DMS79 treated with DMSO at 0.1 percent for 48 hours (cell line): ENCODE measurements at regions not wholly inside any gene's neighbourhood (a gene's known extent, or its start where the extent isn't known, plus 50 kb on each side); places are given as distances from the start of the nearest gene placed in this dataset.
"Not testable (repeated sequence)": the region's sequence is repeated elsewhere in the genome, so short reads cannot be mapped to it uniquely, and the experiment has no call there.

Experiments
- DNase-seq: peaks from one replicate; lab custom pipeline; 2025; lab: John Stamatoyannopoulos, UW

DNA sequence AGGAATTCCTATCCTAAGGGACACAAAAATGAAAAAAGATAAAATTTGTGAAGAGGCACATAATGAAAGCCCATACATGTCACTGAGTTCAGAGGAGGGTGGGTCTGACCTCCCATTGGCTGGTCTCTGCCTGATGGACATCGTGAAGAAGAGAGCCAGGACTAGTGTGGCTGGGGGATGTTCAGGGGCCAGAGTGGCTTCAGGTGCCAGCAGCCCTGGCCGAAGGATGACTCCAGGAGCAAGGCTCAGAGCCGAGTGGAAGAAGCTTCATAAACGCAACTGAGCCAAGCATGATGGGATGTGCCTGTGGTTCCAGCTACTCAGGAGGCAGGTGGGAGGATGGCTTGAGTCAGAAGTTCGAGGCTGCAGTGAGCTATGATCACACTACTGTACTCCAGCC is 56.9 kb upstream of the ATP5PO start:
- DNase-seq, result no peak

GRCh38 chr21:33971492-33972013 is 55.9 kb upstream of the ATP5PO start:
- DNase-seq, result no peak

GRCh38 chr21:33969581-33969980 is 54.0 kb upstream of the ATP5PO start:
- no peak for DNase-seq

DNA sequence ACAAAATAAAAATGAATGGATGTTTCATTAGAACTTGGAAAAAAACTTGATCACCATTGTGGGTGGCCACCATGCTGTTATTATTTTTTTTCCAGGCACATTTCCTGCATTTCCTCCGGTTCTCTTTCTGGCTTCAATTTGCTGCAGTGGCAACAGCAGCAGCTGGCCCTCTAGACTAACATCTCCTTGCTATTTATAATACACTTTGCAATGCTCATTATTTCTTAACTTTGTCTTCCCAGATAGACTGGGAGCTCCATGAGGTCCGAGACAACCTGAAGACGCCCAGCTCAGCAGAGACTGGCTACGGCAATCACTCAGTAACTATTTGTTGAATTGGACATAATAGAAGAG is 53.4 kb upstream of the ATP5PO start:
- DNase-seq, result no peak

DNA sequence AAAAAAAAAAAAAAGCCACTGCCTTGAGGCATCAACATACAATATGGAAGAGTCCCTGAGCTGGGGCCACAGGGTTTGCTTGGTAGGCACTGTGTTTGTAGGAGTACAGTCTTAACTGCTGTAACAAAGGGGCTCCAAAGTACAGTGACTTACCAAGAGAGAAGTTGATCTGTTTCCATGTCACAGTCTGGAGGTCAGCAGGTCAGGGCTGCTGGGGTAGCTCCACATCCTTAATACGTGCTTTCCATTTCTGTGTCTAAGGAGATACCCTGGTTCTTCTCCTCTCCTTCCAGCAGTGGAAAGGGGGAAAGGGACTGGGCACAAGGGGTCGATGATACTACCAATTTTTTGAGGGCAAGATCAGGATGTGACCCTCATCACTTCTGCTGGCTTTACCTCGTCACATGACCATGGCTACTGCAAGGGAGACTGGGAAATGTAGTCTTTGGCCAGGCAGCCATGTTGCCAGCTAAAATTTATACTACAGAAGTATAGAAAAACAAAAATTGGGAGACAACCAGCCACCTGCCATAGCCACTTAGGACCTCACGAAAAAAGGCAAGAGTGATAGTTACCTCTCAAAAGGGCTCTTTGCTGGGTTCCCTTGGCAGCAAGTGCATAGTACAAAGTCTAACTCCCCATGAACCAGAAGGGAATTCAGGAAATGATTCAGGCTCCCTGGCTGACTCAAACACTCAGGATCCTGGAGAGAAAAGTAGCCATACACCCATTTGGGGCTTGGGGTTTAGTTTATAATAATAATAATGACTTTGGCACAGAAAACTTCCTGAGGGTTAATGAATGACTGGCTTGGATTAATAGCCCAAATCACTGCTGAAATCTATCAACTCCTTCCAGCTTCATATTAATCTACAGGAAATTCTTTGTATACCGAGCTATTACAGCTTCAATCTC is 52.7 kb upstream of the ATP5PO start:
- DNase-seq, result no peak

GRCh38 chr21:33967086-33967571 is 51.5 kb upstream of the ATP5PO start:
- no peak for DNase-seq

DNA sequence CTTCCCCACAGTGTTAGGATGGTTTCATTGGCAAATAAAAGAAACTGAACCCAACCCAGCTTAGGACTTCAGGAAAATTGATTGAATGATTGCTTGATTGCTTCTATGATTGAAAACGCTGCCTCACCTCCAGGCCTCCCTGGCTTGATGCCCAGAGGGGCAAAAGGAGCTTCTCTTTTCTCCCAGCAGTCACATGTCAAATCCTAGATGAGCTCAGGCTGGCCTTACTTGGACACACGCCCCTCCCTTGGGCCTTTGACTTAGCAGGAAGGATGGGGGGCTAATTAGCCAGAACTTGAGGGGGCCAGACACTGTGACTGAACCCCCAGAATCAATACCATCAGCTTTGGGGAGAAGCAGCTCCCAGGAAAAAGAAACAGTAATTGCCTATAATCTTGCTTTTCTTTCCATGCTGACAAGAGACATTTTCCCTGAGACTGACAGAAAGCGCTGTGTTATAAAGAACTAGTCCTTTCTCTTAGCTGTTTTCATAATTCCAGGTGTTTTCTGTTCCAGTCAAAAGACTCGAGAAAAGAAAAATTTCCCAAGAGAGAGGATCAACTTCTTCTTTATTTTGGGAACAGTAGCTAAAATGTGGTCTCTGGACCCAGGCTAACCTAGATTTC is 50.8 kb upstream of the ATP5PO start:
- DNase-seq, result no peak

- not testable (repeated sequence) for DNase-seq
Observed at GRCh38 chr21:33965662-33966061, 50.1 kb upstream of the ATP5PO start.
